ENCODE measurements at regions not wholly inside any gene's neighbourhood (a gene's known extent, or its start where the extent isn't known, plus 50 kb on each side); places are given as distances from the start of the nearest gene placed in this dataset.

DNA sequence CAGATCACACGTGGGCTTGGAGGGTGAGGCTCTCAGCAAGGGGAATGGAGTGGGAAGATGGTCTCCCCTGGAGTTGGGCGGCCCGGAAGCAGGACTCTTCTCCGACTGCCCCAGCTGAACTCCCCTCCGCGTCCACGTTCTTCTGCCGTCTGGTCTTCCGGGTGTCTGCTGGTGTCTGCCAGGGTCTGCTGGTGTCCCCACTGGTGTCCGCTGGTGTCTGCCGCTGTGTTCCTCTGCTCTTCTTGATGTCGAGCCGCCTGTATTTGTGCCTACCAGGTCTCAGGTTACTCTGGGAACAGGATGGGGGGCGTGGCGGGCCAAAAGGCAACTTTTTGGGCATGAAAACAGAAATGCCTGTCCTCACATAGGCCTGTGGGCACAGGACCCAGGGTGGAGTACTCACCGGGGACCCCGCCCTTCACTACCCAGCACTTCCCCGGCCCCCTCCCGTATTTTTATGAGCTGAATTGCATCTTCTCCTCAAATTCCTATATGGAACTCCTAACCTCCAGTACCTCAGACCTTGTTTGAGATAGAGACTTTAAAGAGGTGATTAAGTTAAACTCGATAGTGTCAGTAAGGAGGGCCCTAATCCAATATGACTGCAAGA, 675.4 kb downstream of the SEMA5A start:
- no peak overlapping the region for H3K27ac ChIP-seq
- no peaks in the 10 kb centered on the region for H3K4me1 ChIP-seq (replicated peaks)
- DNase-seq (ENCODE audit: low spot score), result no peak
- no peak overlapping the region for H3K4me3 ChIP-seq
- TF ChIP-seq POLR2A (IDR thresholded peaks at IDR 0.05) (no peak), POLR2AphosphoS5 (IDR thresholded peaks at IDR 0.05) (no peak)
- TF ChIP-seq, protein P1, sequence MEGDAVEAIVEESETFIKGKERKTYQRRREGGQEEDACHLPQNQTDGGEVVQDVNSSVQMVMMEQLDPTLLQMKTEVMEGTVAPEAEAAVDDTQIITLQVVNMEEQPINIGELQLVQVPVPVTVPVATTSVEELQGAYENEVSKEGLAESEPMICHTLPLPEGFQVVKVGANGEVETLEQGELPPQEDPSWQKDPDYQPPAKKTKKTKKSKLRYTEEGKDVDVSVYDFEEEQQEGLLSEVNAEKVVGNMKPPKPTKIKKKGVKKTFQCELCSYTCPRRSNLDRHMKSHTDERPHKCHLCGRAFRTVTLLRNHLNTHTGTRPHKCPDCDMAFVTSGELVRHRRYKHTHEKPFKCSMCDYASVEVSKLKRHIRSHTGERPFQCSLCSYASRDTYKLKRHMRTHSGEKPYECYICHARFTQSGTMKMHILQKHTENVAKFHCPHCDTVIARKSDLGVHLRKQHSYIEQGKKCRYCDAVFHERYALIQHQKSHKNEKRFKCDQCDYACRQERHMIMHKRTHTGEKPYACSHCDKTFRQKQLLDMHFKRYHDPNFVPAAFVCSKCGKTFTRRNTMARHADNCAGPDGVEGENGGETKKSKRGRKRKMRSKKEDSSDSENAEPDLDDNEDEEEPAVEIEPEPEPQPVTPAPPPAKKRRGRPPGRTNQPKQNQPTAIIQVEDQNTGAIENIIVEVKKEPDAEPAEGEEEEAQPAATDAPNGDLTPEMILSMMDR (IDR thresholded peaks at IDR 0.05), result no peak
- no peaks in the 10 kb centered on the region for H3K9me3 ChIP-seq
- no peaks in the 10 kb centered on the region for H3K27me3 ChIP-seq (replicated peaks; ENCODE audit: insufficient read depth)
- intact Hi-C loops (cut with DNase I), result no loop called here
- no peaks in the 10 kb centered on the region for H3K36me3 ChIP-seq
- 77% methylated on average over 20 of the region's 20 CpGs for WGBS

DNA sequence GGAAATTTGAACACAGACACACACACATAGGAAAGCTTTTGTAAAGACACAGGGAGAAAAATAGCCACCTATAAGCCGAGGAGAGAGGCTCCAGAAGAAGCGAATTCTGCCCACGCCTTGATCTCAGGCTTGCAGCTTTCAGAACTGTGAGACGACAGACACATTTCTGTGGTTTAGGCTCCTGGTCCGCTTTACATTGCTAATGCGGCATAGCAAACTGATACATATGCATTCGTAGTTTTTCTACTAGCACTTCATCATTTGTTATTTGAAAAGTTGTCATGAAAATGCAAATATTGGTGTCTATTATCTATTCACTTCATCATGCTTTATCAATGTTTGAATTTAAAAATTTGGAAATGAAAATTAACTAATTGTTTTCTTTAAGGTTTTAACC, 674.9 kb downstream of the SEMA5A start:
- Histone ChIP-seq H3K4me1 (replicated peaks) (no peaks in the 10 kb centered on the region), H3K9me3 (no peaks in the 10 kb centered on the region), H3K36me3 (no peaks in the 10 kb centered on the region), H3K27ac (no peak overlapping the region), H3K27me3 (replicated peaks; ENCODE audit: insufficient read depth) (no peaks in the 10 kb centered on the region), H3K4me3 (no peak overlapping the region)
- DNase-seq (ENCODE audit: low spot score), result no peak
- TF ChIP-seq POLR2A (IDR thresholded peaks at IDR 0.05) (no peak), POLR2AphosphoS5 (IDR thresholded peaks at IDR 0.05) (no peak)
- TF ChIP-seq, protein P1 (IDR thresholded peaks at IDR 0.05), result no peak
- intact Hi-C loops (cut with DNase I), result no loop called here
- WGBS, result 86% methylated on average over 7 of the region's 7 CpGs

DNA sequence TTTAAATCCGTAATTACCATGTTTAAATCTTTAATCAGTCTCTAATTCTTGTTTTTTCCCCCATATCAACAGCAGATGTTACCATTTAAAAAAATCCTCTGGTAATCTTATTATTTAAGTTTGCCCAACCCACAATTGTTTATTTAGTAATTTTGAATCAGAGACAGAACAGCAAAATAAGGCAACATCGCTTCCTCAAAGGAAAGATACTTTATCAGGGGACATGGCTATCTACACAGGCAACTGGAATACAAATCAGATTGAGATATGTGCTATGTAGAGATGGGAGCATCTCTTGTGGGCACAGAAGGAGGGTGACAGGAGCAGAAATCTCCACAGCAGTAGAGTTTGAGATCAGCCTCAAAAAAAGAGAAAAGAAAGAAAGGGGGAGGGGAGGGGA, 674.4 kb downstream of the SEMA5A start:
- Histone ChIP-seq H3K36me3 (no peaks in the 10 kb centered on the region), H3K9me3 (no peaks in the 10 kb centered on the region), H3K27me3 (replicated peaks; ENCODE audit: insufficient read depth) (no peaks in the 10 kb centered on the region), H3K4me3 (no peak overlapping the region), H3K27ac (no peak overlapping the region), H3K4me1 (replicated peaks) (no peaks in the 10 kb centered on the region)
- TF ChIP-seq POLR2A (IDR thresholded peaks at IDR 0.05), result no peak
- intact Hi-C loops (cut with DNase I), result no loop called here
- 91% methylated on average over 2 of the region's 2 CpGs for WGBS
- DNase-seq (ENCODE audit: low spot score), result no peak

DNA sequence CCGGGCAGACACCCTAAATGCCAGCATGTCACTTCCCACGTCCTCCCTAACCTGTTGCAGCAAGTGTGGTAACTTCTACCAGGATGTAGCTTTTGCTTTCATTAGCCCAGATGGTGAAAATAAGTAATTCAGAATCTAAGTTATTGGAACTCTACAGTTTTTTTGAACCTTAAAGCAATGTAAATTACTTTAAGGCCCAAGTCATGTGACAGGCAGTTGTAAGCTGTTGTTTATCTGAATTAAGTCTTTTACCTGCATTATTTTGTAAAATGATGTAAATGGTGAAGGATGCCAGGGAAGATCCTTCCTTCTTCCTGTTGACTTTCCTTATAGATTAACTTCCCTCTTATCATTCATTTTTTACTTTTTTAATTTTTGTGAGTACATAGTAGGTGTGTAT, 670.2 kb downstream of the SEMA5A start:
- Histone ChIP-seq H3K27ac (no peak overlapping the region), H3K36me3 (no peaks in the 10 kb centered on the region), H3K4me3 (no peak overlapping the region), H3K27me3 (replicated peaks; ENCODE audit: insufficient read depth) (no peaks in the 10 kb centered on the region), H3K9me3 (no peaks in the 10 kb centered on the region), H3K4me1 (replicated peaks) (no peaks in the 10 kb centered on the region)
- 27% methylated on average over 2 of the region's 2 CpGs for WGBS
- TF ChIP-seq POLR2AphosphoS5 (IDR thresholded peaks at IDR 0.05) (no peak), POLR2A (IDR thresholded peaks at IDR 0.05) (no peak)
- TF ChIP-seq, protein P1 (IDR thresholded peaks at IDR 0.05), result no peak
- intact Hi-C loops (cut with DNase I), result no loop called here
- no peak for DNase-seq (ENCODE audit: low spot score)

DNA sequence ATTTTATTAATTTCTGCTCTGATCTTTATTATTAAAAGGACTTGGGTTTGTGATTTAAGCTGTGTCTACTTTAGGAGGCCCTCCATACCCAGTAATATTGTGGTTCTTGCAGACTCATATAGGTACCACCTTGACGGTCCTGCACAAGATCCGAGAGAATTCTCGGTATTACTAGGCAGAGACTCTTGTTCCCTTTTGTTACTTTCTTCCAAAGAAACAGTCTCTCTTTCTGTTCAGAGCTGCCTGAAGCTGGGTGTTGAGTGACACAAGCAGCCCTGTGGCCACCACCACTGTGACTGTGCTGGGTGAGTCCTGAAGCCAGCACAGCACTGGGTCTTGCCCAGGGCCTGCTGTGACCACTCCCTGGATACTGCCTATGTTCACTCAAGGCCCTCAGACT, 666.6 kb downstream of the SEMA5A start:
- no peak for TF ChIP-seq POLR2AphosphoS5 (IDR thresholded peaks at IDR 0.05)
- TF ChIP-seq, protein P1 (IDR thresholded peaks at IDR 0.05), result no peak
- TF ChIP-seq POLR2A (IDR thresholded peaks at IDR 0.05), result no peak
- intact Hi-C loops (cut with DNase I), result no loop called here
- Histone ChIP-seq H3K4me3 (no peak overlapping the region), H3K27ac (no peak overlapping the region), H3K36me3 (no peaks in the 10 kb centered on the region), H3K4me1 (replicated peaks) (no peaks in the 10 kb centered on the region), H3K9me3 (no peaks in the 10 kb centered on the region), H3K27me3 (replicated peaks; ENCODE audit: insufficient read depth) (no peaks in the 10 kb centered on the region)
- WGBS, result 97% methylated on average over 3 of the region's 3 CpGs
- DNase-seq (ENCODE audit: low spot score), result no peak
